Vagina (tissue), 2 donors: ENCODE measurements at regions not wholly inside any gene's neighbourhood (a gene's known extent, or its start where the extent isn't known, plus 50 kb on each side); places are given as distances from the start of the nearest gene placed in this dataset.

Source experiments
- POLR2A ChIP-seq, 2 donors: fragments of 450-650 bp; IDR thresholded peaks; one replicate each; pipeline ENCODE4 v1.6.1; 2017; ENCODE audit warnings: antibody characterized with exemption in 2 of 2, mild to moderate bottlenecking in 2 of 2, moderate library complexity in 2 of 2
- POLR2AphosphoS5 ChIP-seq, 2 donors: sonication (generic); formaldehyde crosslinking; IDR thresholded peaks; one replicate each; pipeline ENCODE4 v1.9.0; 2017; ENCODE audit warnings: antibody characterized with exemption in 2 of 2, mild to moderate bottlenecking in 2 of 2, low read depth in 1 of 2; ENCODE audit not compliant: insufficient read depth in 1 of 2
- TF ChIP-seq, protein P1 (sequence below), 3 experiments: fragments of 450-650 bp in 2 of 3; fragments of 200-600 bp in 1 of 3; sonication (generic) in 1 of 3; IDR thresholded peaks; one replicate each; pipeline ENCODE4 v1.5.1; 2017 to 2019; ENCODE audit warnings: antibody characterized with exemption in 3 of 3, mild to moderate bottlenecking in 2 of 3, moderate library complexity in 2 of 3

DNA sequence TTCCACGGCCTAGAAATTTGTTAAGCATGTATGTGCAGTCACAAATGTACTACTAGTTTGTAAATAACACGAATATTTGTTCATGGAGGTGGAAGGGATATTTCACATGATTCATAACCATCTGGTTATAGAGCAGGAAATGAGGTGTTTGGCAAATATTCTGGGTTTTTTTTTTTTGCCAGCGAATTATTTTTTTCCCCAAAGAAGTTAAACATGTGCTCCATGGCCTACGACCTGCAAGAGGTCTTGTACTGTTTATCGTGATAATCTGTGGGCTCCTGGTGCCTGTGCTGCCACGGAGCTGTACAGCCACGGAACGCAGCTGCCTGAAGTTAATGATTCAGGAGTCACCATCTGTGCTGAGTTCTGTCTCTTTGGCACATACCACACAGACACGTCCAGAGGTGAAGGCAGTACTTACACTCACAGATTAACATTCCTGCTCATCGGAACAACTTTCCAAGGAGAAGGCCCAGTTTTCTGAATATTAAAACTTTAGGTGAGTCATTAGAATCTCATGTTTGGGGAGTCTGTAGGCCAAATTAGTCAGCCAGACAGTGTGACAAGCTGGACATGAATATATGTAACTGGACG, 156.3 kb downstream of the TMX1 start:
- TF ChIP-seq, protein P1, sequence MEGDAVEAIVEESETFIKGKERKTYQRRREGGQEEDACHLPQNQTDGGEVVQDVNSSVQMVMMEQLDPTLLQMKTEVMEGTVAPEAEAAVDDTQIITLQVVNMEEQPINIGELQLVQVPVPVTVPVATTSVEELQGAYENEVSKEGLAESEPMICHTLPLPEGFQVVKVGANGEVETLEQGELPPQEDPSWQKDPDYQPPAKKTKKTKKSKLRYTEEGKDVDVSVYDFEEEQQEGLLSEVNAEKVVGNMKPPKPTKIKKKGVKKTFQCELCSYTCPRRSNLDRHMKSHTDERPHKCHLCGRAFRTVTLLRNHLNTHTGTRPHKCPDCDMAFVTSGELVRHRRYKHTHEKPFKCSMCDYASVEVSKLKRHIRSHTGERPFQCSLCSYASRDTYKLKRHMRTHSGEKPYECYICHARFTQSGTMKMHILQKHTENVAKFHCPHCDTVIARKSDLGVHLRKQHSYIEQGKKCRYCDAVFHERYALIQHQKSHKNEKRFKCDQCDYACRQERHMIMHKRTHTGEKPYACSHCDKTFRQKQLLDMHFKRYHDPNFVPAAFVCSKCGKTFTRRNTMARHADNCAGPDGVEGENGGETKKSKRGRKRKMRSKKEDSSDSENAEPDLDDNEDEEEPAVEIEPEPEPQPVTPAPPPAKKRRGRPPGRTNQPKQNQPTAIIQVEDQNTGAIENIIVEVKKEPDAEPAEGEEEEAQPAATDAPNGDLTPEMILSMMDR (IDR thresholded peaks at IDR 0.05), result no peak
- TF ChIP-seq POLR2AphosphoS5 (IDR thresholded peaks at IDR 0.05; ENCODE audit: insufficient read depth in 1 of 2, low read depth in 1 of 2) (peak in 1 of 2 donors; percentile 42), POLR2A (IDR thresholded peaks at IDR 0.05) (no peak)
